Body of pancreas (tissue), 4 donors: ENCODE measurements at regions not wholly inside any gene's neighbourhood (a gene's known extent, or its start where the extent isn't known, plus 50 kb on each side); places are given as distances from the start of the nearest gene placed in this dataset.

Experiments used
- ATAC-seq: fragments of 150-250 bp; one replicate; pipeline ENCODE4 v1.9.1; 2016
- DNase-seq, 4 donors: peaks; one replicate each; pipeline ENCODE4 v3.0.0-alpha.2; 2019
- H3K27ac ChIP-seq, 4 donors: fragments of 200-600 bp; sonication (generic); 1 replicate in 3 of 4; 2 replicates in 1 of 4; pipeline versions ENCODE4 v1.5.1 to v1.6.1; 2016 to 2019; ENCODE audit warnings: mild to moderate bottlenecking in 1 of 4, mixed read lengths in 1 of 4, moderate library complexity in 1 of 4
- H3K27me3 ChIP-seq, 2 donors: fragments of 200-600 bp; sonication (generic); one replicate each; pipeline ENCODE4 v1.6.0; 2016; ENCODE audit warnings: mild to moderate bottlenecking in 1 of 2
- H3K36me3 ChIP-seq, 2 donors: fragments of 200-600 bp; sonication (generic); replicated peaks in 1 of 2; 2 replicates each; pipeline ENCODE4 v1.5.1; 2016; ENCODE audit warnings: low read depth in 2 of 2; ENCODE audit not compliant: insufficient read depth in 1 of 2
- H3K4me1 ChIP-seq: fragments of 200-600 bp; sonication (generic); one replicate; pipeline ENCODE4 v1.6.0; 2016
- H3K4me3 ChIP-seq, 2 donors: fragments of 200-600 bp; sonication (generic); 1 replicate in 1 of 2; 2 replicates in 1 of 2; pipeline ENCODE4 v1.5.1; 2016 to 2019
- H3K9me3 ChIP-seq, 3 donors: fragments of 200-600 bp; sonication (generic); 1 replicate in 2 of 3; 2 replicates in 1 of 3; pipeline ENCODE4 v1.5.1; 2016
- POLR2A ChIP-seq, 3 donors: fragments of 450-650 bp; IDR thresholded peaks; one replicate each; pipeline ENCODE4 v1.6.1; 2016; ENCODE audit warnings: antibody characterized with exemption in 3 of 3, mild to moderate bottlenecking in 2 of 3
- WGBS, 2 donors: methylation state at CpG; one replicate each; pipeline ENCODE4 v1.1.5; 2017; 5-methylcytosine and 5-hydroxymethylcytosine counted together
- intact Hi-C: fragments of 100-400 bp; cut with DNase I; formaldehyde crosslinking; loops from one replicate; pipeline ENCODE4 v1.15.1; 2023
- TF ChIP-seq, protein P1 (sequence below), 7 experiments: fragments of 450-650 bp in 4 of 7; fragments of 200-600 bp in 3 of 7; sonication (generic) in 3 of 7; IDR thresholded peaks; one replicate each; pipeline ENCODE4 v1.5.1; 2016 to 2019; ENCODE audit warnings: antibody characterized with exemption in 7 of 7

GRCh38 chr6:743320-744096, 50.6 kb upstream of the EXOC2 start:
- H3K4me1 ChIP-seq, result no peaks in the 10 kb centered on the region
- ATAC-seq, result no peak
- TF ChIP-seq POLR2A (IDR thresholded peaks at IDR 0.05), result no peak
- TF ChIP-seq, protein P1, sequence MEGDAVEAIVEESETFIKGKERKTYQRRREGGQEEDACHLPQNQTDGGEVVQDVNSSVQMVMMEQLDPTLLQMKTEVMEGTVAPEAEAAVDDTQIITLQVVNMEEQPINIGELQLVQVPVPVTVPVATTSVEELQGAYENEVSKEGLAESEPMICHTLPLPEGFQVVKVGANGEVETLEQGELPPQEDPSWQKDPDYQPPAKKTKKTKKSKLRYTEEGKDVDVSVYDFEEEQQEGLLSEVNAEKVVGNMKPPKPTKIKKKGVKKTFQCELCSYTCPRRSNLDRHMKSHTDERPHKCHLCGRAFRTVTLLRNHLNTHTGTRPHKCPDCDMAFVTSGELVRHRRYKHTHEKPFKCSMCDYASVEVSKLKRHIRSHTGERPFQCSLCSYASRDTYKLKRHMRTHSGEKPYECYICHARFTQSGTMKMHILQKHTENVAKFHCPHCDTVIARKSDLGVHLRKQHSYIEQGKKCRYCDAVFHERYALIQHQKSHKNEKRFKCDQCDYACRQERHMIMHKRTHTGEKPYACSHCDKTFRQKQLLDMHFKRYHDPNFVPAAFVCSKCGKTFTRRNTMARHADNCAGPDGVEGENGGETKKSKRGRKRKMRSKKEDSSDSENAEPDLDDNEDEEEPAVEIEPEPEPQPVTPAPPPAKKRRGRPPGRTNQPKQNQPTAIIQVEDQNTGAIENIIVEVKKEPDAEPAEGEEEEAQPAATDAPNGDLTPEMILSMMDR (IDR thresholded peaks at IDR 0.05), result no peak
- no peak overlapping the region for H3K27ac ChIP-seq
- intact Hi-C loops, result no loop called here
- no peak for DNase-seq
- H3K27me3 ChIP-seq, result no peaks in the 10 kb centered on the region
- H3K9me3 ChIP-seq, result no peaks in the 10 kb centered on the region
- H3K4me3 ChIP-seq, result no peak overlapping the region
- 69 to 74% methylated on average over 4 of the region's 4 CpGs for WGBS, 2 donors
- no peaks in the 10 kb centered on the region for H3K36me3 ChIP-seq
